Urinary bladder (tissue), 3 donors: ENCODE measurements at regions not wholly inside any gene's neighbourhood (a gene's known extent, or its start where the extent isn't known, plus 50 kb on each side); places are given as distances from the start of the nearest gene placed in this dataset.
"Not testable (repeated sequence)": the region's sequence is repeated elsewhere in the genome, so short reads cannot be mapped to it uniquely, and the experiment has no call there.

Experiments used
- DNase-seq: peaks from one replicate; pipeline ENCODE4 v3.0.0-alpha.2; 2015; ENCODE audit errors: extremely low spot score
- H3K27ac ChIP-seq: one replicate; pipeline ENCODE4 v1.5.1; 2013; ENCODE audit warnings: low read depth, mild to moderate bottlenecking, moderate library complexity
- H3K36me3 ChIP-seq: one replicate; pipeline ENCODE4 v1.6.1; 2013; ENCODE audit warnings: mild to moderate bottlenecking, moderate library complexity; ENCODE audit not compliant: insufficient read depth
- H3K4me1 ChIP-seq: one replicate; pipeline ENCODE4 v1.6.1; 2013; ENCODE audit warnings: mild to moderate bottlenecking, moderate library complexity; ENCODE audit not compliant: insufficient read depth
- H3K4me3 ChIP-seq: one replicate; pipeline ENCODE4 v1.5.1; 2013; ENCODE audit warnings: low read depth, low read length
- WGBS: extraction: QIAGEN DNeasy Blood & Tissue Kit; methylation state at CpG from one replicate; pipeline ENCODE4 v1.1.7; 2013; 5-methylcytosine and 5-hydroxymethylcytosine counted together
- donor health status: healthy with polysubstance abuse.
- donor health status: healthy.

DNA sequence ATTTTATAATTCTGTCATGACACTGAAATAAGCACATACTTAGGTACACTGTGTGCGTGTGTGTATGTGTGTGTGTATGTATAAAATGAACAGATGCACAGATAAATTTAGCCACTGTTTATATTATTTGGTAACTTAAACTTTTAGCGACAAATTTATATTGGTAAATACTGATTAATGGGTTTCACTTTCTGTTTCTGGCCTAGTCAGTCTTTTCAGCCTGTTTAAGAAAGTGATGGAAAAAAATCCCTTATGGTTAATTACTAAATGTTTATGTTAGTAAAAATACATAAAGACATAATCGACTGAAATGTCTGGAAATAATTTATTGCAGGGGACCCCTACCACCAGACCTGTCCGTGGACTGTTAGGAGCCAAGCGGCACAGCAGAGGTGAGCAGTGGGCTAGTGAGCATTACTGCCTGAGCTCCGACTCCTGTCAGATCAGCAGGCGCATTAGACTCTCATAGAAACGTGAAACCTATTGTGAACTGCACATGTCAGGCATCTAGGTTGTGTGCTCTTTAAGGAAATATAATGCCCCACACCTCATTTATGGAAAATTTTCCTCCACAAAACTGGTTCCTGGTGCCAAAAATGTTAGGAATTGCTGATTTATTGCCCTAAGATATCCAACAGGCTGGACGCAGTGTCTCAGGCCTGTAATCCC is 717.4 kb downstream of the SI start:
- Histone ChIP-seq H3K4me1 (no peaks in the 10 kb centered on the region), H3K36me3 (no peaks in the 10 kb centered on the region), H3K27ac (no peak overlapping the region), H3K4me3 (no peak overlapping the region)
- WGBS = 68% methylated on average over 9 of the region's 9 CpGs
- no peak for DNase-seq

DNA sequence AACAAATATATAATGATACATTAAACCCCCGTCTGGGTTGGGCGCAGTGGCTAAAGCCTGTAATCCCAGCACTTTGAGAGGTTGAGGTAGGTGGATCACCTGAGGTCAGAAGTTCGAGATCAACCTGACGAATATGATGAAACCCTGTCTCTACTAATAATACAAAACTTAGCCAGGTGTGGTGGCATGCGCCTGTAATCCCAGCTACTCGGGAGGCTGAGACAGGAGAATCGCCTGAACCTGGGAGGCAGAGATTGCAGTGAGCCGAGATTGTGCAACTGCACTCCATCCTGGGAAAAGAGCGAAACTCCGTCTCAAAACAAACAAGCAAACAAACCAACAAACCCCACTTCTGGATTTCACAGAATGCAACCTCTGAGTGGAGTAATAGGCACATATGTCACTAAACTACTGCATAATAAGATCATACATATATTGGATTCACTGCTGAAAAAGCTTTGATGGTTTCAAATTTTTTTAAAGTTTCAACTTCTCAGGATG is 718.2 kb downstream of the SI start:
- no peaks in the 10 kb centered on the region for H3K36me3 ChIP-seq
- H3K4me1 ChIP-seq = no peaks in the 10 kb centered on the region
- 97% methylated on average over 10 of the region's 10 CpGs for WGBS
- no peak overlapping the region for H3K4me3 ChIP-seq
- H3K27ac ChIP-seq = no peak overlapping the region
- DNase-seq = no peak

DNA sequence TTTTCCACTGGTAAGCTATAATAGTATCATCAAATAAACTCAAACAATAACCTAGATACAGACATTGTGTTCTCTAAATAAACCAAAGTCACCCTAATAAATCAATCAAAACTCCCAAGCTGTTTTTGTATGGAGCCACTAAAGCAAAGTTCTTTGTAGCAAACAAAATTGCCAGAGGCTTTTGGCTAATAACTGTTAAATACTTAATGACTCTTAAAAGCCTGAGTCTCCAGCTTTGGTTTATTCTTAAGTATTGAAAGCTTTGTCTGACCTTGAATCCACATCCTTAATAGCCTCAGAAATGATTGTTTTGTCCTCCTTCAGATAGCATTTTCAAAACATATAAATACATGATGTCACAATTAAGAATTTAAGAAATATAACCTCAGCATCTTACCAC is 725.3 kb downstream of the SI start:
- no peak for DNase-seq
- no peak overlapping the region for H3K4me3 ChIP-seq
- H3K4me1 ChIP-seq = no peaks in the 10 kb centered on the region
- no peaks in the 10 kb centered on the region for H3K36me3 ChIP-seq
- no peak overlapping the region for H3K27ac ChIP-seq

DNA sequence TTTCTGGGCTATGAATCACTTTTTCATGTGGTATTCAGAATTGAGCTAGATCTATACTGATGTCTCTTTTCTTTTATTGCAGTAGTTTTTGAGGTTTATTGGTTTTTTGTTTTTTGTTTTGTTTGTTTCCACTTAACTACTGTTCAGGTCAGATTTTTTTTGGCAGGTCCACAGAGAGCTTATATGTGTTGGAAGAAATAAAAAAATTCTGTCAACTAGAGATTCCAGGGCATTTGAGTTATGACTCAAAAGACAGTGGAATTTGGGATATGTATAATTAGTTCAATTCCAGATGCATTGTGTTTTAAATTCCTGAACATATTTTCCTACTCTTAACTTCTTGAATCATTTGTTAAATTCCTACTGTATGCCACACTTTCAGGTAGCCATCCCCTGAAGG is 727.2 kb downstream of the SI start:
- no peaks in the 10 kb centered on the region for H3K36me3 ChIP-seq
- no peak for DNase-seq
- no peaks in the 10 kb centered on the region for H3K4me1 ChIP-seq
- H3K27ac ChIP-seq = no peak overlapping the region
- no peak overlapping the region for H3K4me3 ChIP-seq

DNA sequence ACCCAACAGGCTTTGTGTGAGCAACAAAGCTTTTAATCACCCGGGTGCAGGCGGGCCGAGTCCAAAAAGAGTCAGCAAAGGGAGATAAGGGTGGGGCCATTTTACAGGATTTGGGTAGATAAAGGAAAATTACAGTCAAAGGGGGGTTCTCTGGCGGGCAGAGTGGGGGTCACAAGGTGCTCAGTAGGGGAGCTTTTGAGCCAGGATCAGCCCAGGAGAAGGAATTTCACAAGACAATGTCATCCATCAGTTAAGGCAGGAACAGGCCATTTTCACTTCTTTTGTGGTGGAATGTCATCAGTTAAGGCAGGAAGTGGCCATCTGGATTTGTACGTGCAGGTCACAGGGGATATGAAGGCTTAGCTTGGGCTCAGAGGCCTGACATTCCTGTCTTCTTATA is 736.1 kb downstream of the SI start:
- DNase-seq, H3K4me1 ChIP-seq, H3K4me3 ChIP-seq, H3K36me3 ChIP-seq, H3K27ac ChIP-seq: not testable (repeated sequence)
- WGBS = 73% methylated on average over 5 of the region's 5 CpGs

DNA sequence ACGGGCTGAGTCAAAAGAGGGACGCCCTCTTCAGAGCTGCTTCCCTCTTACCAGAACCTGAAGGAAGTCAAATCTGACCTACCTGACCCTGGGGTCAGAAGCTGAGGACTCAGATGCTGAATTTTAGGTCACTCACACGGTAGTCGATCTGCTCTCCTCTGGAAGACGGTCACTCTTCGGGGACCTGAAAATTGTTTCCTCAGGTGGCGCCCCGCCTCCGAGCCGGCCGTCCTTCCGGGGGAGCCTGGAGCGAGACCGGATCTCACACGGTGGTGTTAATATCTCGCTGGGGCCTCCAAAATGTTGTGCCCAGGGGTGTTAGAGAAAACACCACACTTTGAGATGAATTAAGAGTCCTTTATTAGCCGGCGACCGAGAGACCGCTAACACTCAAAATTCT is 737.2 kb downstream of the SI start:
- Histone ChIP-seq H3K4me3 (no peak overlapping the region), H3K4me1 (no peaks in the 10 kb centered on the region), H3K27ac (no peak overlapping the region), H3K36me3 (no peaks in the 10 kb centered on the region)
- whole genome bisulfite sequencing = 95% methylated on average over 20 of the region's 20 CpGs
- no peak for DNase-seq

DNA sequence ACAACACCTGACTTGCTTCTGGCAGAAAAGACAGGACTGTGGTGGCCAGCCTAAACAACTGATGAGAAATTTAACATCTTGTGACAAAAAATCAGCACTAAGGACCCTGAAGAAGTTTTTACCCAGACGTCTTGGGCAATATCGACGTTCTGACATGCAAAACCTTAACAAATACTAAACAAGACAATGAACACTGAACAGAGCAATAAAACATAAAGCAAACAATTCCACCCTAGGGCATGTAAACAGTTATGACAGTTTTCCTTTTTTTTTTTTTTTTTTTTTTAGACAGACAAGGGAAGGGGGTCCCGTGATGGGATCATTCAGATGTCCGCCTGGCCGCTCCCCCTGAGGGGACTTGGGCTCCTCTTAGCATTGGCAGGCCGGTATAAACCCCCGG is 738.0 kb downstream of the SI start:
- DNase-seq = no peak
- no peaks in the 10 kb centered on the region for H3K36me3 ChIP-seq
- WGBS = 83% methylated on average over 8 of the region's 8 CpGs
- H3K4me1 ChIP-seq = no peaks in the 10 kb centered on the region
- H3K27ac ChIP-seq = no peak overlapping the region
- H3K4me3 ChIP-seq = no peak overlapping the region

DNA sequence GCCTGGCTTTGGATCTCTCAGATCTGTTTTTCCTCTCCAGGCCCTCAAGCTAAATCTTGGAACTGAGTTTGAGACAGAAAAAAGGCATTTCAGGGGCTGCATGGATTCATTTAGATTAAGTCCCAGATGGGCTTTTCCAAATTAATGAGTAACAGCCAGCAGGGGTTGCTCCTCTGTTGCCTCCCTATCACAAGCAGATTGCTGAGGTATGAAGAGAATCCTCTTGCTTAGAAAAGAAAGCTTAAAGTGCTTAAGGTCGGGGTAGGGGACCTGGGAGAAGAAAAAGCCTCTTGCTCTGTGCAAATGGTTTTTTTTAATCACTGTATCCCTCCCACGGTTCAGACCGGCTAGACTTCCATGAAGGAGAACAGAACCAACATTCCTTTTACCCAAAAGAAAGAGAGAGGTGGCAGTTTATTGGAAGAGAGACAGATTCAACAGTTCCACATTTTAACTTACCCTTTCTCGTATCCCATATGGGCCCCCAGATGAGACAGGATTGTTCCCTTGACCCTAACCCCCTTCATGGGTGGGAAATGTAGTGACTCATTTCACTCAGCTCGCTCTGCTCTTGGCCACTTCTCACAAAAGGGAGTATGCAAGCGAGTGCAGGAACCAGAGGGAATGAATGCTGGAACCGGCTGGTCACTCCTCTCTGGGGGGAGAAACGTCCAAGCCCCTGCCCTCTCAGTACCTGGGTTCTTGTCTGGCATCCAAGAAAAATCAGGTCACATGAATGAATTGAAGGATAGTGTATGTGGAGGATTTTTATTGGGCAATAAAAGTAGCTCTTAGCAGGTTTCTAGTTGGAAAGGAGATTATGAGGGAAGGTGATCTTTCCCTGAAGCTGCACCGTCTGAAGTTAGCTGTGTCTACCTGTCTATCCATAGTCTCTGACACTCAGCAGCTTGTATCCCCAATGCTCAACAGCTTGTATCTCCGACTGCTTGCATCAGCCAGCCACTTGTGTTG is 745.2 kb downstream of the SI start:
- Histone ChIP-seq H3K36me3 (no peaks in the 10 kb centered on the region), H3K4me1 (no peaks in the 10 kb centered on the region), H3K27ac (no peak overlapping the region), H3K4me3 (no peak overlapping the region)
- no peak for DNase-seq
- WGBS = 30% methylated on average over 10 of the region's 10 CpGs

DNA sequence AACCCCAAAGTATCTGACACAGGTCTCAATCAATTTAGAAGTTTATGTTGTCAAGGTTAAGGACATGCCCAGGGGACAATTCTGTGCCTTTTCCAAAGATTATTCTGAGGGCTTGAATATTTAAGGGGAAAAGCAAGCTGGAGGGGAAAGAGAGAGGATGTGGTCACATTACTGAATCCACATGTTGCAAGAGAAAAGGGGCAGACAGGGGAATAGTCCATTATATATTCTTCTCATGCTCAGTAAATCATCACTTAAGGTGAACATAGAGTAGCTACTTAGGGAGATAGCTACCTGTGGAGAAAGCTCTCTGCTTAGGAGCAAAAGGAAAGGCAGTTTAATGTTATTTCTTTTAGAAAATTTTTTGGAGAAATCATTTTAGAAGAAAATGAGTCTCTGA is 751.6 kb downstream of the SI start:
- H3K4me3 ChIP-seq = no peak overlapping the region
- no peak for DNase-seq
- no peak overlapping the region for H3K27ac ChIP-seq
- no peaks in the 10 kb centered on the region for H3K36me3 ChIP-seq
- H3K4me1 ChIP-seq = no peaks in the 10 kb centered on the region

DNA sequence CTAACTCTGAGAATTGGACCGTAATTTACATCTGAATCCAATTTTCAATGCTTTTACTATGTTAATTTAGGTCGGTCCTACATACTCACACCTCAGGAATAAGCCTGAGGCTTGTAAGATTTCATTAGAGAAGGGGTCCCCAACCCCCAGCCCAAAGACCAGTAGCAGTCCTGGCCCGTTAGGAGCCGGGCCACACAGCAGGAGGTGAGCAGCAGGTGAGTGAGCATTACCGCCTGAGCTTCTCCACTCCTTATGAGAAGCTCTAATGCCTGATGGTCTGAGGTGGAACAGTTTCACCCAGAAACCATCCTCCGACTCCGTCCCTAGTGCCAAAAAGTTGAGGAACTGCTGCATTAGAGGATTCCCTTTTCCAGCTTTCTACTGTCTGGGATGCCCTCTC is 757.3 kb downstream of the SI start:
- H3K4me1 ChIP-seq = no peaks in the 10 kb centered on the region
- WGBS = 79% methylated on average over 7 of the region's 7 CpGs
- no peaks in the 10 kb centered on the region for H3K36me3 ChIP-seq
- no peak overlapping the region for H3K4me3 ChIP-seq
- H3K27ac ChIP-seq = no peak overlapping the region
- no peak for DNase-seq

DNA sequence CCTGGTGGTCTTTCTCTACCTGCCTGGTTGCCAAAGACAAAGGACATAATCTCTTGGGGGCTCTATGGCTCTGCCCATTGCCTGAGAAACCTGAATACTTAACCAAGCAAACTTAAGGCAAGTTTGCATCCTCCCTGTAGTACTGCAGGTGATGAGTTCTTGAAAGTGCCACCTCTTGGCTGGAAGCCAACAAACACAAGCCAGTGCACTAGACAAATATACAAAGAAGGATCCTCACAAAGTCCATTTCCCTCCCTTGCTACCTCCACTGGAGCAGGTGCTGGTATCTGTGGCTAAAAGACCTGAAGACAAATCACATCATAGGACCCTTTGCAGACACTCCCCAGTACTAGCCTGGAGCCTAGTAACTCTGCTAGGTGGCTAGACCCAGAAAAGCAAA is 772.3 kb downstream of the SI start:
- no peak overlapping the region for H3K27ac ChIP-seq
- no peaks in the 10 kb centered on the region for H3K36me3 ChIP-seq
- no peak overlapping the region for H3K4me3 ChIP-seq
- no peaks in the 10 kb centered on the region for H3K4me1 ChIP-seq
- DNase-seq = no peak

DNA sequence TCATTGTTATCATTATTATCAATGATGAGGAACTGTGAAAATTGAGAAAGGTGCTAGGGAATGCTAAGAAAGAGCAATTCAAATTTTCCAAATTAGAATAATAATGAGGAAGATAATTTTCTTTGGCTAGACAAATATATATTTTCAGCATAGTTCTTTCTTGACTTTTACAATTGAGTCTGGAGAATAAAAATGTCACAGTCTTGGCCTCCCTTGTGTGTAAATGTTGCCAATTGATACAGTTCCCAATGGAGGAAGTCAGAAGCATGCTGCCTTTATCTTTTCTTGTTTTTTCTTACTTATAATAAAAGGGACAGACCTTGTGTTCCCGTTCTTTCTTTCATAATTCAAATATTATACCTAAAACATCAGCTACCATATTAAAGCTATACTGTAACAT is 774.4 kb downstream of the SI start:
- Histone ChIP-seq H3K4me1 (no peaks in the 10 kb centered on the region), H3K27ac (no peak overlapping the region), H3K36me3 (no peaks in the 10 kb centered on the region), H3K4me3 (no peak overlapping the region)
- WGBS = 19% methylated on average over 1 of the region's 1 CpG
- no peak for DNase-seq

DNA sequence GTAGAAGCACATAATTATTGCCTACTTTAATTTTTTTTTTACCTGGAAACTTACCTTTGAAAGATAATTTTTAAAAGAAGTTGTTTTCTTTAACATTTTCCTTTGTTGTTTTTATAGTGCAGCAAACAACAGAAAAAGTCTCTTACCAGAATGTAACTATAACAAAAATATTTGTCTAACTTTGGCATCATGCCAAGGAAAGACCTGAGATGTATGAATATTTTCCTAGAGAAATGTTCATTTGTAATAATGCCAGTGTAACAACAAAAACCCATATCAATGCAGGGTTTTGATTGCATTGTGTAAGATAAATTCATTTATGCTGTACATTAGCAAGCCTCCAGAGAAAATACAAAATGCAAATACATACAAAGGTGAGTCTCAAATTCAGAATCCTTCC is 775.7 kb downstream of the SI start:
- Histone ChIP-seq H3K27ac (no peak overlapping the region), H3K36me3 (no peaks in the 10 kb centered on the region), H3K4me3 (no peak overlapping the region), H3K4me1 (no peaks in the 10 kb centered on the region)
- no peak for DNase-seq

DNA sequence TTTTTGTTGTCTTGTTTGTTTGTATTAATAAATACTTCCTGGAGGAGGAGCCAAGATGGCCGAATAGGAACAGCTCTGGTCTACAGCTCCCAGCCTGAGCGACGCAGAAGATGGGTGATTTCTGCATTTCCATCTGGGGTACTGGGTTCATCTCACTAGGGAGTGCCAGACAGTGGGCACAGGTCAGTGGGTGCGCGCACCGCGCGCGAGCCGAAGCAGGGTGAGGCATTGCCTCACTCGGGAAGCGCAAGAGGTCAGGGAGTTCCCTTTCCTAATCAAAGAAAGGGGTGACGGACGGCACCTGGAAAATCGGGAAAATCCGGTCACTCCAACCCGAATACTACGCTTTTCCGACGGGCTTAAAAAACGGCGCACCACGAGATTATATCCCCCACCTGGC is 786.8 kb downstream of the SI start:
- WGBS = 96% methylated on average over 23 of the region's 23 CpGs
- H3K36me3 ChIP-seq, H3K4me1 ChIP-seq, H3K27ac ChIP-seq, H3K4me3 ChIP-seq, DNase-seq: not testable (repeated sequence)
